IMR-90 (cell line): ENCODE measurements at regions not wholly inside any gene's neighbourhood (a gene's known extent, or its start where the extent isn't known, plus 50 kb on each side); places are given as distances from the start of the nearest gene placed in this dataset.

Source experiments
- ATAC-seq: fragments of 200-7000 bp; cut with Tn5 transposase; 2 replicates; pipeline ENCODE4 v1.9.1; 2020; ENCODE audit warnings: low read depth, mild to moderate bottlenecking, moderate library complexity
- BruUV-seq: library from RNA; stranded (reverse); fragments of 400-500 nt; replicated peaks from 2 replicates; lab custom pipeline; 2021; lab: Mats Ljungman, UMichigan
- CTCF ChIA-PET: fragments of 300-600 bp; formaldehyde crosslinking; extraction: SDS; loops from one replicate; lab custom pipeline; 2021; ENCODE audit warnings: antibody characterized with exemption; lab: Yijun Ruan, JAX
- POLR2A ChIA-PET: fragments of 300-600 bp; sonication (Branson Sonifier 250); formaldehyde crosslinking; loops from one replicate; lab custom pipeline; 2022; ENCODE audit warnings: antibody characterized with exemption; ENCODE audit not compliant: unreplicated experiment; lab: Charles Lee
- DNase-seq: peaks from one replicate; pipeline ENCODE4 v3.0.0; 2013
- H2AFZ ChIP-seq: replicated peaks from 2 replicates; pipeline ENCODE3; 2013; ENCODE audit warnings: low read length, mild to moderate bottlenecking; ENCODE audit not compliant: poor library complexity
- H2AK5ac ChIP-seq: 2 replicates; pipeline ENCODE4 v1.6.1; 2013; ENCODE audit warnings: low read depth, low read length, inconsistent platforms
- H2AK9ac ChIP-seq: replicated peaks from 2 replicates; pipeline ENCODE3; 2013; ENCODE audit warnings: mild to moderate bottlenecking, low read depth, low read length, moderate library complexity; ENCODE audit not compliant: poor library complexity
- H2BK120ac ChIP-seq: 2 replicates; pipeline ENCODE4 v1.6.1; 2013; ENCODE audit warnings: low read depth, low read length, inconsistent platforms
- H2BK15ac ChIP-seq: 3 replicates; pipeline ENCODE4 v1.6.1; 2013; ENCODE audit warnings: low read depth, low read length, inconsistent platforms
- H2BK20ac ChIP-seq: 2 replicates; pipeline ENCODE4 v1.6.1; 2013; ENCODE audit warnings: low read depth, mild to moderate bottlenecking, inconsistent platforms, low read length, moderate library complexity
- H2BK5ac ChIP-seq: 2 replicates; pipeline ENCODE4 v1.6.1; 2013; ENCODE audit warnings: mild to moderate bottlenecking, low read depth, low read length, inconsistent platforms; ENCODE audit not compliant: poor library complexity, severe bottlenecking
- H3K14ac ChIP-seq: replicated peaks from 2 replicates; pipeline ENCODE4 v1.6.1; 2013; ENCODE audit warnings: low read depth, low read length, inconsistent platforms
- H3K18ac ChIP-seq: 2 replicates; pipeline ENCODE4 v1.6.1; 2013; ENCODE audit warnings: low read depth, low read length, control low read depth
- H3K23ac ChIP-seq: 2 replicates; pipeline ENCODE4 v1.6.1; 2013; ENCODE audit warnings: low read depth, low read length, inconsistent platforms
- H3K27ac ChIP-seq: 2 replicates; pipeline ENCODE4 v1.5.1; 2013; ENCODE audit warnings: mild to moderate bottlenecking, control low read depth, low read length; ENCODE audit not compliant: insufficient read depth
- H3K27me3 ChIP-seq: 2 replicates; pipeline ENCODE4 v1.6.1; 2013; ENCODE audit warnings: low read length; ENCODE audit not compliant: control insufficient read depth, insufficient read depth
- H3K36me3 ChIP-seq: 2 replicates; pipeline ENCODE4 v1.6.1; 2013; ENCODE audit warnings: low read length, mixed read lengths; ENCODE audit not compliant: control insufficient read depth, insufficient read depth
- H3K4ac ChIP-seq: 2 replicates; pipeline ENCODE4 v1.6.1; 2013; ENCODE audit warnings: low read depth, low read length, inconsistent platforms
- H3K4me1 ChIP-seq: 2 replicates; pipeline ENCODE4 v1.6.1; 2013; ENCODE audit warnings: low read length, mixed read lengths; ENCODE audit not compliant: control insufficient read depth, insufficient read depth
- H3K4me2 ChIP-seq: 2 replicates; pipeline ENCODE4 v1.6.1; 2013; ENCODE audit warnings: low read depth, mild to moderate bottlenecking, control low read depth, low read length, moderate library complexity
- H3K4me3 ChIP-seq: 2 replicates; pipeline ENCODE4 v1.5.1; 2013; ENCODE audit warnings: low read depth, mild to moderate bottlenecking, control low read depth, low read length, moderate library complexity; ENCODE audit not compliant: insufficient read depth
- H3K56ac ChIP-seq: 2 replicates; pipeline ENCODE4 v1.6.1; 2013; ENCODE audit warnings: low read length, inconsistent platforms; ENCODE audit not compliant: insufficient read depth; ENCODE audit errors: extremely low read depth
- H3K79me1 ChIP-seq, 2 experiments: 2 replicates each; pipeline ENCODE4 v1.6.1; 2013; ENCODE audit warnings: low read length in 2 of 2, inconsistent platforms in 1 of 2, low read depth in 1 of 2
- H3K9ac ChIP-seq: 2 replicates; pipeline ENCODE4 v1.6.1; 2013; ENCODE audit warnings: low read depth, low read length, control low read depth
- H3K9me1 ChIP-seq: 2 replicates; pipeline ENCODE4 v1.6.1; 2013; ENCODE audit warnings: low read length, inconsistent platforms; ENCODE audit not compliant: insufficient read depth
- H3K9me3 ChIP-seq: 2 replicates; pipeline ENCODE4 v1.6.1; 2013; ENCODE audit warnings: low read length; ENCODE audit not compliant: control insufficient read depth, insufficient read depth
- H4K20me1 ChIP-seq: 2 replicates; pipeline ENCODE4 v1.6.1; 2013; ENCODE audit warnings: low read length, inconsistent platforms; ENCODE audit not compliant: insufficient read depth
- H4K5ac ChIP-seq: 2 replicates; pipeline ENCODE4 v1.6.1; 2013; ENCODE audit warnings: mild to moderate bottlenecking, low read depth, low read length, control low read depth
- H4K8ac ChIP-seq, 2 experiments: 2 replicates each; pipeline ENCODE4 v1.6.1; 2013; ENCODE audit warnings: low read depth in 2 of 2, low read length in 2 of 2, control low read depth in 1 of 2, inconsistent platforms in 1 of 2
- H4K91ac ChIP-seq: 2 replicates; pipeline ENCODE4 v1.6.1; 2013; ENCODE audit warnings: low read depth, low read length, inconsistent platforms; ENCODE audit not compliant: insufficient read depth
- BHLHE40 ChIP-seq: fragments of 150-350 bp; IDR thresholded peaks from 2 replicates; pipeline ENCODE4 v1.6.1; 2016; ENCODE audit warnings: mild to moderate bottlenecking, low read depth, low read length
- CHD1 ChIP-seq: IDR thresholded peaks from 2 replicates; pipeline ENCODE4 v1.6.1; 2012; ENCODE audit warnings: low read depth, low read length, improper control_type of control experiment
- CTCF ChIP-seq: conservative IDR thresholded peaks from 2 replicates; pipeline ENCODE4 v1.5.1; 2012; ENCODE audit warnings: mild to moderate bottlenecking, low read depth, low read length, improper control_type of control experiment
- ELK1 ChIP-seq: fragments of 150-350 bp; IDR thresholded peaks from 2 replicates; pipeline ENCODE4 v1.6.1; 2016; ENCODE audit warnings: low read depth, mild to moderate bottlenecking, low read length, moderate library complexity, borderline replicate concordance
- FOS ChIP-seq: fragments of 150-350 bp; IDR thresholded peaks from 2 replicates; pipeline ENCODE4 v1.6.1; 2016; ENCODE audit warnings: low read depth, low read length
- MAFK ChIP-seq: IDR thresholded peaks from 2 replicates; pipeline ENCODE4 v1.6.1; 2012; ENCODE audit warnings: low read depth, low read length, improper control_type of control experiment
- MAZ ChIP-seq: IDR thresholded peaks from 2 replicates; pipeline ENCODE4 v1.6.1; 2012; ENCODE audit warnings: low read depth, mild to moderate bottlenecking, low read length, improper control_type of control experiment, moderate library complexity, borderline replicate concordance
- MXI1 ChIP-seq: IDR thresholded peaks from 2 replicates; pipeline ENCODE4 v1.6.1; 2012; ENCODE audit warnings: low read depth, mild to moderate bottlenecking, low read length, moderate library complexity, borderline replicate concordance
- NFE2L2 ChIP-seq: fragments of 150-350 bp; IDR thresholded peaks from 2 replicates; pipeline ENCODE4 v1.6.1; 2016; ENCODE audit warnings: low read depth, mild to moderate bottlenecking, low read length
- POLR2A ChIP-seq: IDR thresholded peaks from 2 replicates; pipeline ENCODE4 v1.6.1; 2012; ENCODE audit warnings: mild to moderate bottlenecking, low read depth, low read length
- RAD21 ChIP-seq: IDR thresholded peaks from 2 replicates; pipeline ENCODE4 v1.6.1; 2012; ENCODE audit warnings: low read length, improper control_type of control experiment
- RCOR1 ChIP-seq: IDR thresholded peaks from 2 replicates; pipeline ENCODE4 v1.6.1; 2012; ENCODE audit warnings: mild to moderate bottlenecking, low read length, improper control_type of control experiment; ENCODE audit not compliant: insufficient replicate concordance
- RFX5 ChIP-seq: IDR thresholded peaks from 2 replicates; pipeline ENCODE4 v1.8.0; 2012; ENCODE audit warnings: low read depth, mild to moderate bottlenecking, low read length, moderate library complexity
- SMC3 ChIP-seq: fragments of 150-350 bp; IDR thresholded peaks from 2 replicates; pipeline ENCODE4 v1.6.1; 2016; ENCODE audit warnings: low read depth, mild to moderate bottlenecking, antibody characterized with exemption, low read length, moderate library complexity
- USF2 ChIP-seq: fragments of 150-350 bp; IDR thresholded peaks from 2 replicates; pipeline ENCODE4 v1.6.1; 2017; ENCODE audit warnings: mild to moderate bottlenecking, antibody characterized with exemption, low read length, low read depth
- WGBS, 2 experiments: methylation state at CpG; one replicate each; pipeline versions ENCODE4 v1.1.5 to v1.1.7; 2013; ENCODE audit warnings: missing lambda C conversion rate in 2 of 2; ENCODE audit not compliant: insufficient read length in 1 of 2; ENCODE audit errors: extremely low coverage in 2 of 2; 5-methylcytosine and 5-hydroxymethylcytosine counted together
- dilution Hi-C: fragments of 300-500 bp; cut with HindIII; formaldehyde crosslinking; loops from one replicate; pipeline ENCODE4 v1.14.3; 2018; ENCODE audit warnings: low sequenced_read_pairs; ENCODE audit not compliant: unreplicated experiment
- in situ Hi-C: fragments of 300-500 bp; cut with MboI; formaldehyde crosslinking; loops from 3 replicates; pipeline ENCODE4 v1.14.3; 2019; ENCODE audit warnings: low sequenced_read_pairs, inconsistent platforms, mixed read lengths
- intact Hi-C: fragments of 100-400 bp; cut with micrococcal nuclease; formaldehyde crosslinking; loops from 2 replicates; pipeline ENCODE4 v1.10.0; 2022

- no CpG with 5 or more reads among the region's 3 CpGs for WGBS, 2 experiments
- Histone ChIP-seq H3K4me2 (no peak overlapping the region), H2AK9ac (no peak overlapping the region), H3K4me1 (no peaks in the 10 kb centered on the region), H2AK5ac (no peak overlapping the region), H2BK5ac (no peak overlapping the region), H2AFZ (no peak overlapping the region), H3K27ac (no peak overlapping the region), H4K20me1 (no peaks in the 10 kb centered on the region), H3K9me3 (no peaks in the 10 kb centered on the region; the same call in 1 of the 2 replicates), H3K27me3 (no peaks in the 10 kb centered on the region), H2BK20ac (no peak overlapping the region), H3K4ac (no peak overlapping the region), H3K23ac (no peak overlapping the region), H2BK120ac (no peak overlapping the region), H3K79me1 (no peaks in the 10 kb centered on the region), H3K56ac (no peak overlapping the region), H3K14ac (no peak overlapping the region), H4K8ac (no peak overlapping the region), H4K91ac (no peak overlapping the region), H3K9ac (no peak overlapping the region), H3K9me1 (no peaks in the 10 kb centered on the region), H2BK15ac (no peak overlapping the region), H3K18ac (no peak overlapping the region), H3K36me3 (no peaks in the 10 kb centered on the region), H4K5ac (no peak overlapping the region), H3K4me3 (no peak overlapping the region)
- dilution Hi-C loops: no loop called here
- POLR2A ChIA-PET: no interaction called here
- no TSS peak for BruUV-seq
- TF ChIP-seq USF2 (no peak), SMC3 (no peak), NFE2L2 (no peak), MAFK (no peak), MAZ (no peak), MXI1 (no peak), POLR2A (no peak), ELK1 (no peak), RCOR1 (no peak), RFX5 (no peak), RAD21 (no peak), BHLHE40 (no peak), CHD1 (no peak), CTCF (no peak), FOS (no peak)
- ATAC-seq (no peak), DNase-seq (no peak)
- CTCF ChIA-PET: no interaction called here
- intact Hi-C loops: no loop called here
- in situ Hi-C loops: no loop called here
These were observed 851.2 kb upstream of the CRIM1 start for GRCh38 chr2:35504419-35504818.
